ENCODE measurements at regions not wholly inside any gene's neighbourhood (a gene's known extent, or its start where the extent isn't known, plus 50 kb on each side); places are given as distances from the start of the nearest gene placed in this dataset.
"Not testable (repeated sequence)": the region's sequence is repeated elsewhere in the genome, so short reads cannot be mapped to it uniquely, and the experiment has no call there.

DNA sequence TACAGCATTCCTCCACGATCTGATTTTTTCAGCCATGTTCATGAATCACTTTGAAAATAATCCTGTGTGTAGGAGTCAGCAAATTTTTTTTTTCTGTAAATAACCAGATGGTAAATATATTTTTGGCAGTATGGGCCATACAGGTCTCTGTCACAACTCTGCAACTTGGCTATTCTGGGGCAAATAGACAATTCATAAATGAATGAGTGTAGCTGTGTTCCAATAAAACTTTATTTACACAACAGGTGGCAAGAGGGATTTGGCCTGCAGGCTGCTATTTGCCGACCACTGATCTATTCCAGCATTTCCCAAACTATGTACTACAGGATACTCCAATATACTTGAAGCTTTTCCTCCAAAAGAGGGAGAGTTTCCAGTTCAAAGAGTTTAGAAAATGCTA lies 78.7 kb upstream of the SVIL start:
- no peaks in the 10 kb centered on the region for H3K36me3 ChIP-seq (ENCODE audit: control insufficient read depth, insufficient read depth, low read length)
- no peaks in the 10 kb centered on the region for H3K9me3 ChIP-seq (ENCODE audit: control insufficient read depth, low read length)
- no peak overlapping the region for H3K9ac ChIP-seq (ENCODE audit: low read length)
- H3K27me3 ChIP-seq (ENCODE audit: control insufficient read depth, insufficient read depth, low read length): no peaks in the 10 kb centered on the region
- H3K4me3 ChIP-seq (ENCODE audit: low read length): no peak overlapping the region
- H3K4me1 ChIP-seq (ENCODE audit: control insufficient read depth, insufficient read depth, low read length): no peaks in the 10 kb centered on the region

DNA sequence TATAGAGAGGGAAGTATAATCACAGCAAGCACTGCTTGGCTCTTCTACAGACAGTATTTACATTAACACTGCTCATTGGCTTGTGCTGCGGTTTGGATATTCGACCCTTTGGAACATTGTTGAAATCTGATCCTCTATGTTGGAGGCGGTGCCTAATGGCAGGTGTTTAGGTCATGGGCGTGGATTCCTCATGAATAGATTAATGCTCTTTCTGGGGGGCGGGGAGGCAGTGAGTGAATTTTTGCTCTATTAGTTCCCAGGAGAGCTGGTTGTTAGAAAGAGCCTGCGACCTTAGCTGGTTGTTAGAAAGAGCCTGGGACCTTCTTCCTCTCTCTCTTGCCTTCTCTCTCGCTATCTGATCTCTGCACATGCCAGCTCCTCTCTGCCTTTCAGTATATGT lies 77.3 kb upstream of the SVIL start:
- Histone ChIP-seq H3K4me3 (ENCODE audit: low read length) (no peak overlapping the region), H3K4me1 (ENCODE audit: control insufficient read depth, insufficient read depth, low read length) (no peaks in the 10 kb centered on the region), H3K36me3 (ENCODE audit: control insufficient read depth, insufficient read depth, low read length) (no peaks in the 10 kb centered on the region), H3K9me3 (ENCODE audit: control insufficient read depth, low read length) (no peaks in the 10 kb centered on the region), H3K9ac (ENCODE audit: low read length) (no peak overlapping the region), H3K27me3 (ENCODE audit: control insufficient read depth, insufficient read depth, low read length) (no peaks in the 10 kb centered on the region)

DNA sequence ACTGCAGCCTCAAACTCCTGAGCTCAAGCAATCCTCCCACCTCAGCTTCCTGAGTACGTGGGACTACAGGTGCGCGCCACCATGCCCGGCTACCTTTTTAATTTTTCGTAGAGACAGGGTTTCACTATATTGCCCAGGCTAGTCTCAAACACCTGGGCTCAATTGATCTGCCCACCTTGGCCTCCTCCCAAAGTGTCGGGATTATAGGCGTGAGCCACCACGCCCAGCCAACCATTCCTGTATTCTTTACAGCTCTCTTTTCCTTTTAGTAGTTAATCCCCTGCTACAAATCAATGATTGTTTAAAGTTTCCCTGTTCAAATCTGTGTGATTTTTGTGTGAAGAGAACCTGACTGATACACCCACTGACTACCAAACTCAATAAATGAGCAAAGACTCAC lies 75.4 kb upstream of the SVIL start:
- no peak overlapping the region for H3K9ac ChIP-seq (ENCODE audit: low read length)
- H3K36me3 ChIP-seq (ENCODE audit: control insufficient read depth, insufficient read depth, low read length): no peaks in the 10 kb centered on the region
- H3K27me3 ChIP-seq (ENCODE audit: control insufficient read depth, insufficient read depth, low read length): no peaks in the 10 kb centered on the region
- no peaks in the 10 kb centered on the region for H3K4me1 ChIP-seq (ENCODE audit: control insufficient read depth, insufficient read depth, low read length)
- H3K4me3 ChIP-seq (ENCODE audit: low read length): no peak overlapping the region
- no peaks in the 10 kb centered on the region for H3K9me3 ChIP-seq (ENCODE audit: control insufficient read depth, low read length)

DNA sequence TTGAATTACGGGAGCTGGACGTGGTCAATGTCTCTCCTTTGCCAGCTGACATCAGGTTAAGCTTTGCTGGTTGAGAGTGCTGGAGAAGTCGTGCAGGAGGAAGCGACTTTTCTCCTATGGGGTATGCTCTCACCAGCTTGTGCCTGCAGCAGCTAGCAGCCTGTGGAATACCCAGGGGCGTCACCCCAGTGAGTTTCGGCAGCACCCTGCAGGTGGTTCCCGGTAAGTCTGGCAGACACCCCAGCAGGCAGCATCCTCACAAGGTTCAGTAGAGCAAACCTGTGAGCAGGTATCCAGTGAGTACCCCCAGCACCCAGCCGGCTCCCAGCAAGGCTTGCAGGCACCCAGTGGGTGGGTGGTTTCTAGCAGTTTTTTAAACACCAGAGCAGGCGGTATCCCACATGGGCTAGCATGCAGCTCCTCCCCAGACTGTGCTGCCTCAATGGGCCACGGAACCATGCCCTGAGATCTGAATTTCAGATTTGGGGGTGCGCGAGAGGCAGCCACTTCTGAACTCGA lies 74.8 kb upstream of the SVIL start:
- no peaks in the 10 kb centered on the region for H3K4me1 ChIP-seq (ENCODE audit: control insufficient read depth, insufficient read depth, low read length)
- H3K36me3 ChIP-seq (ENCODE audit: control insufficient read depth, insufficient read depth, low read length): no peaks in the 10 kb centered on the region
- no peaks in the 10 kb centered on the region for H3K27me3 ChIP-seq (ENCODE audit: control insufficient read depth, insufficient read depth, low read length)
- no peak overlapping the region for H3K4me3 ChIP-seq (ENCODE audit: low read length)
- no peak overlapping the region for H3K9ac ChIP-seq (ENCODE audit: low read length)
- H3K9me3 ChIP-seq (ENCODE audit: control insufficient read depth, low read length): no peaks in the 10 kb centered on the region

DNA sequence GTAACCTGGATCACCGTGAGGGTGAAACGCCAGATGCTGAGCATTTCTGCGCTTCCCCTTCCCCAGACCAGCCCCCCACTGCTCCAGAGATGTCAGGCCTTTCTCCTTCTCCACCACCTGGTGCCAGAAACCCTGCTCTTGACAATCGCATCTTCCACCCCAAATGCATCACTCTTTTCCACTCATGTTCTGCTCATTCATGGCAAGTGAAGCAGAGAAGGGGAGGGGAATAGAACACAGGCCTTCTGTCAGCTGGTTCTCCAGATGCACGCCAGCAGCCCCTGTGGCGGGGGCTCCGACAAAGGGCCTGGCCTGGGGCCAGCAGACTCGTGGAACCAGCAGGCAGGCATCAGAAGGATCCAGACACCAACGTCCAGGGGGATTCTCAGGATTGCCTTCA lies 68.5 kb upstream of the SVIL start:
- Histone ChIP-seq H3K4me1 (ENCODE audit: control insufficient read depth, insufficient read depth, low read length) (no peaks in the 10 kb centered on the region), H3K9ac (ENCODE audit: low read length) (no peak overlapping the region), H3K27me3 (ENCODE audit: control insufficient read depth, insufficient read depth, low read length) (no peaks in the 10 kb centered on the region), H3K4me3 (ENCODE audit: low read length) (no peak overlapping the region), H3K36me3 (ENCODE audit: control insufficient read depth, insufficient read depth, low read length) (no peaks in the 10 kb centered on the region), H3K9me3 (ENCODE audit: control insufficient read depth, low read length) (no peaks in the 10 kb centered on the region)

DNA sequence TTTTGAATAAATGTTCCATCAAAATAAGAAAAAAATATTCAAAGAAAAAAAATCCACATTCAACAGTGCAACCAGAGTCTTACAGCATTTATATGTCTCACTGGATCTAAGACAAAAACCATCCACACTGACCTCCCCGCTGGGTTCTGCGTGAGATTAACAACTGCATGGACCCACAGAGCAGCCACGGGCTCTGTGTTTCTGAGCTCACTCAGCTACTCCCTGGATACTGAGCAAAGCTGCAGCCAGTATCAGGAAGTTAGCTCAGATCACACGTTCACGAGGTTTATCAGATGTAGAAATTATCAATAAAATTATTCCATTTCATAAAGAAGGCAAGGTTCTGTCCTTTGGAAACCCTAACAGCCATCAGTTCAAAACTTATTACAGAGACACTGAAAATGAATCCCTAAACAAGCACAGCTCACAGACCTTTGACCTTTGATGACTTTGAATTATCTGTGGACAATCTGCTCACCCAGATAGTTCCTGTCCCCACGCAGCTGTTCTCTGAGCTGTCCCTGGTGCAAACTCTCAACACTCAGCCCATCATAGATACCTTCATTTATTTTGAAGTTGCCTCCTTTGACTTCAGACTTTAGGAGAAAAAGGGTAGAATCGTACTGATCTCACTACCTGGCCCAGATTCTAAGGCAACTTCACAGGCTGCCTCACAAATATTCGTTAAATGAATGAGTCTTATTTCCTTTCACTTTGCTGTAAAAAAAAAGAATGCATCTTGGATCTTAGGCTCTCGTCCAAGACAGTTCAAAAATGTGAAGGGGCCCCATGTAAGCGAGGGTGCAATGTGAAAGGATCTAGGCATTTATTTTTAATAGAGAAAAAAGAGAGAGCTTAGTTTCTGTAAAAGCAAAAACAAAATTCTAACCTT lies 67.7 kb upstream of the SVIL start:
- Histone ChIP-seq H3K9ac (ENCODE audit: low read length) (no peak overlapping the region), H3K9me3 (ENCODE audit: control insufficient read depth, low read length) (no peaks in the 10 kb centered on the region), H3K27me3 (ENCODE audit: control insufficient read depth, insufficient read depth, low read length) (no peaks in the 10 kb centered on the region), H3K4me1 (ENCODE audit: control insufficient read depth, insufficient read depth, low read length) (no peaks in the 10 kb centered on the region), H3K36me3 (ENCODE audit: control insufficient read depth, insufficient read depth, low read length) (no peaks in the 10 kb centered on the region), H3K4me3 (ENCODE audit: low read length) (no peak overlapping the region)

DNA sequence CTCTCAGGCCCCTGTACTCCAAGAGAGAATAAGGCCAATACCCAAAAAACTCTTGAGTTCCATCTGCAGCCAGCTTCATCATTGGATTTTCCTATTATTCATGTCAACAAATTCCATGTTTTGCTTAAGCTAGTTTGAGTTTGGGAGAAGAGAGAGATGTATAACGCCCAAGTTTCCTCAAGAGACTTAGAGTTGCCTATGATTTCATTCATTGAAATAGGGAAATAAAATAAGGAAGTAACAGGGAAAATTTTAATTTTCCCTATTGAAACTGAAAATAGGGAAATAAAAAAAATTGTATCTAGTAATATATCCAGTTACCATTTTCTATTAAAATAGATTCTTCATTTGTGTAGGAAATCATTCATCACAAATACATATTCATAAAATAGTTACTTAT lies 66.5 kb upstream of the SVIL start:
- H3K9me3 ChIP-seq (ENCODE audit: control insufficient read depth, low read length): no peaks in the 10 kb centered on the region
- no peaks in the 10 kb centered on the region for H3K4me1 ChIP-seq (ENCODE audit: control insufficient read depth, insufficient read depth, low read length)
- H3K4me3 ChIP-seq (ENCODE audit: low read length): no peak overlapping the region
- H3K36me3 ChIP-seq (ENCODE audit: control insufficient read depth, insufficient read depth, low read length): no peaks in the 10 kb centered on the region
- H3K27me3 ChIP-seq (ENCODE audit: control insufficient read depth, insufficient read depth, low read length): no peaks in the 10 kb centered on the region
- H3K9ac ChIP-seq (ENCODE audit: low read length): no peak overlapping the region

DNA sequence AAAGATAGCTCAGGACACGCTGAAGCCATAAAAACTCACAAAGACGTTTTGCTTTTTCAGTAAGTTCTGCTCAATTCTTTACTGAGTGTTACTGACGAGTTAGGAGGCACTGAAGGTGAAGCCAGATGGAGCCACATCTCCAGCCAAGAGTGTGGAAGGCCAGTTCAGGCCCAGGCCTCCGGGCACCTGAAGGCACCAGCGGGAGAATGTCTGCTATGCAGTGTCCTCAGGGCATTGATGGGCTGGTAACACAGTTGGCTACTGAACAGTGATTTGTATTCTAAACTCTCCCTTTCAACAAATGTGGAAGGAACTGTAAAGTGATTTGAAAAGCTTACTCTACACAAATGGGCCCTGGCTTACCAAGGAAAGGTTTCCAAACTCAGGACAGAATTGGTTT lies 64.8 kb upstream of the SVIL start:
- no peak overlapping the region for H3K9ac ChIP-seq (ENCODE audit: low read length)
- H3K4me3 ChIP-seq (ENCODE audit: low read length): no peak overlapping the region
- H3K27me3 ChIP-seq (ENCODE audit: control insufficient read depth, insufficient read depth, low read length): no peaks in the 10 kb centered on the region
- H3K9me3 ChIP-seq (ENCODE audit: control insufficient read depth, low read length): no peaks in the 10 kb centered on the region
- H3K4me1 ChIP-seq (ENCODE audit: control insufficient read depth, insufficient read depth, low read length): no peaks in the 10 kb centered on the region
- no peaks in the 10 kb centered on the region for H3K36me3 ChIP-seq (ENCODE audit: control insufficient read depth, insufficient read depth, low read length)

DNA sequence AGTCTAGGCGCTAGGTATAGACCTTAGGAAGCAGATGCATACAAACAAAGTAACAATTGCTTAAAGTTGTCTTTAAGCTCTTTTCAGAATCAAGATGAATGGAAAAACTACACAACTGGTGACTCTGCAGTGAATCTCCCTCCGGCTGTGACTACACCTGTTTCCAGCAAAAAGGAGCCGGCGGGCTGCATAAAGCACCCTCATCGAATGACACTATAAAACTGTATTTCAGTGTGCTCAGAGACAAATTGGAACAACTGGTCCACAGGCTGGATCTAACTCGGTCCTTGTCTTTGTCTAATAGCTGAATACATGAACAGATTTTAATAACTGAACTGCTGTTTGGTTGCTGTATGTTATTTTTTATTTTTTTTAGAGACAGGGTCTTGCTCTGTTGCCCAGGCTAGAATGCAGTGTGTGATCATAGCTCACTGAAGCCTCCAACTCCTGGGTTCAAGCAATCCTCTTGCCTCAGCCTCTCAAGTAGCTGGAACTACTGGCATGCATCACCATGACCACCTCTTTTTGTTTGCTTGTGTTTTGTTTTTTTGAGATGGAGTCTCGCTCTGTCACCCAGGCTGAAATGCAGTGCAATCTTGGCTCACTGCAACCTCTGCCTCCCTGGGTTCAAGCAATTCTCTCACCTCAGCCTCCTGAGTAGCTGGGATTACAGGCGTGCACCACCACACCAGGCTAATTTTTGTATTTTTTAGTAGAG lies 64.2 kb upstream of the SVIL start:
- H3K4me1 ChIP-seq (ENCODE audit: control insufficient read depth, insufficient read depth, low read length): no peaks in the 10 kb centered on the region
- no peak overlapping the region for H3K9ac ChIP-seq (ENCODE audit: low read length)
- H3K9me3 ChIP-seq (ENCODE audit: control insufficient read depth, low read length): no peaks in the 10 kb centered on the region
- H3K4me3 ChIP-seq (ENCODE audit: low read length): no peak overlapping the region
- H3K27me3 ChIP-seq (ENCODE audit: control insufficient read depth, insufficient read depth, low read length): no peaks in the 10 kb centered on the region
- no peaks in the 10 kb centered on the region for H3K36me3 ChIP-seq (ENCODE audit: control insufficient read depth, insufficient read depth, low read length)

DNA sequence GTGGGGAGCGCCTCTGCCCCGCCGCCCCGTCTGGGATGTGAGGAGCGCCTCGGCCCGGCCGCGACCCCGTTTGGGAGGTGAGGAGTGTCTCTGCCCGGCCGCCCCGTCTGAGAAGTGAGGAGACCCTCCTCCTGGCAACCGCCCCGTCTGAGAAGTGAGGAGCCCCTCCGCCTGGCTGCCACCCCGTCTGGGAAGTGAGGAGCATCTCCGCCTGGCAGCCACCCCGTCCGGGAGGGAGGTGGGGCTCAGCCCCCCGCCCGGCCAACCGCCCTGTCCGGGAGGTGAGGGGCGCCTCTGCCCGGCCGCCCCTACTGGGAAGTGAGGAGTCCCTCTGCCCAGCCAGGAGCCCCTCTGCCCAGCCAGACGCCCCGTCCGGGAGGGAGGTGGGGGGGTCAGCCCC lies 61.8 kb upstream of the SVIL start:
- not testable (repeated sequence) for H3K4me1 ChIP-seq (ENCODE audit: control insufficient read depth, insufficient read depth, low read length); H3K9ac ChIP-seq (ENCODE audit: low read length); H3K9me3 ChIP-seq (ENCODE audit: control insufficient read depth, low read length)

DNA sequence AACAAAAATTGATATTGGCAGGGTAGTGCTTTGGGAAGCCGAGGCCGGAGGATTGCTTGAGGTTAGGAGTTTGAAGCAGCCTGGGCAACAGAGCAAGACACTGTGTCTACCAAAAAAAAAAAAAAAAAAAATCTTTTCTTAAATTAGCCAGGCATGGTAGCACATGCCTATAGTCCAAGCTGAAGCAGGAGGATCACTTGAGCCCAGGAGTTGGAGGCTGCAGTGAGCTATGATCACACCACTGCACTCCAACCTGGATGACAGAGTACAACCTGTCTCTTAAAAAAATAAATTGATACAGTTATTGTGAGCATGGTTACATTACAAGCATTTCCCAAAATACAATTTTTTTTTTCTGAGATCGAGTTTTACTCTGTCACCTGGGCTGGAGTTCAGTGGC lies 59.4 kb upstream of the SVIL start:
- H3K4me1 ChIP-seq (ENCODE audit: control insufficient read depth, insufficient read depth, low read length): no peaks in the 10 kb centered on the region

More for the DNA sequence above, 61.8 kb upstream of the SVIL start:
- H3K36me3 ChIP-seq (ENCODE audit: control insufficient read depth, insufficient read depth, low read length); H3K27me3 ChIP-seq (ENCODE audit: control insufficient read depth, insufficient read depth, low read length); H3K4me3 ChIP-seq (ENCODE audit: low read length): not testable (repeated sequence)

DNA sequence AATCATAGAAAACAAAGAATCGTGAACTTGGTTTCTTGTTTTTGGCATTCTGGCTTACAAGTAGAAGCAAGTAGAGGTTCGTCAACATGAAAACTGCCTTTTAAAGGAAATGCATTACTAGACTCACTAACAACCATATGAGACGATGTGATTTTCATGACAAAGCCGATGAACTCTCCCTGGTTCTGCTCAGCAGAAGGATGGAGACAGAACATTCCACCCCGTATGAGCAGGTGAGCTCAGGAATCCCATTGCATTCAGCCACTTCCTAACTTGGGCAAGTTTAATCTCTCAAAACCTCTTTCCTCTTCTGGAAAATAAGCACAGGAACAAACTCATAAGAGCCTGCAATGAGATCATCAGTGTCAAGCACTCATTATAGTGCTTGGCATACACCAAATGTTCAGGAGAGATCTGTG lies 57.4 kb upstream of the SVIL start:
- Histone ChIP-seq H3K4me3 (ENCODE audit: low read length) (no peak overlapping the region), H3K9me3 (ENCODE audit: control insufficient read depth, low read length) (no peaks in the 10 kb centered on the region), H3K4me1 (ENCODE audit: control insufficient read depth, insufficient read depth, low read length) (no peaks in the 10 kb centered on the region)

More for the DNA sequence above, 59.4 kb upstream of the SVIL start:
- no peaks in the 10 kb centered on the region for H3K36me3 ChIP-seq (ENCODE audit: control insufficient read depth, insufficient read depth, low read length)
- H3K27me3 ChIP-seq (ENCODE audit: control insufficient read depth, insufficient read depth, low read length): no peaks in the 10 kb centered on the region
- H3K9me3 ChIP-seq (ENCODE audit: control insufficient read depth, low read length): no peaks in the 10 kb centered on the region
- no peak overlapping the region for H3K4me3 ChIP-seq (ENCODE audit: low read length)
- no peak overlapping the region for H3K9ac ChIP-seq (ENCODE audit: low read length)

More for the DNA sequence above, 57.4 kb upstream of the SVIL start:
- Histone ChIP-seq H3K9ac (ENCODE audit: low read length) (no peak overlapping the region), H3K36me3 (ENCODE audit: control insufficient read depth, insufficient read depth, low read length) (no peaks in the 10 kb centered on the region), H3K27me3 (ENCODE audit: control insufficient read depth, insufficient read depth, low read length) (no peaks in the 10 kb centered on the region)
